ENCODE measurements at regions not wholly inside any gene's neighbourhood (a gene's known extent, or its start where the extent isn't known, plus 50 kb on each side); places are given as distances from the start of the nearest gene placed in this dataset.

DNA sequence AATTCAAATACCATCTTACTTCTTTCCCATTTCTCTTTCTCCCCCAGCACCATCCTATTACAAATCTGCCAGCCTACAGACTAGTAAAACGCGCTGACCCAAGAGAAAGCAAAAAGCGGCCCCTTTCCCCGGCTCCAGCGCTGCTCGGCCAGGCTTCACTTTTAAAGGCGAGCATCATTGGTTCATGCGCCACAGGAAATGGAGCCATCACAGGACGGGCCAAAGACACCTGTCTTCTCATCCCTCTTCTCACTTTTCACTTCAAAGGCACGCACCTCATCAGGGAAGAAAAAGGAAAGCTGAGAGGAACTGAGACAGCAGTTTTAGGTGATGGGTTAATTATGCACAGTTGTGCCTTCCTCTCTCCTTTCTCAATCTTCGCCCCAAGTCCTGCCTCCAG lies 664.2 kb upstream of the USP24 start:
- Mint-ChIP-seq H3K27ac (no peak overlapping the region), H3K36me3 (ENCODE audit: insufficient read depth in 1 of 3, low read depth in 3 of 3) (no peaks in the 10 kb centered on the region), H3K4me3 (no peak overlapping the region), H3K9me3 (no peaks in the 10 kb centered on the region), H3K4me1 (no peaks in the 10 kb centered on the region), H3K27me3 (ENCODE audit: low read depth) (no peaks in the 10 kb centered on the region)
- Histone ChIP-seq H4K5ac (ENCODE audit: insufficient read length, low read depth, low read length) (no peak overlapping the region), H3K9me3 (ENCODE audit: control insufficient read depth, low read depth, low read length) (no peaks in the 10 kb centered on the region), H3K79me1 (ENCODE audit: insufficient read depth, low read depth, low read length, poor library complexity, severe bottlenecking) (no peaks in the 10 kb centered on the region), H3K23ac (ENCODE audit: insufficient read length, low read depth, low read length) (no peak overlapping the region), H3K4me2 (ENCODE audit: insufficient read depth, insufficient read length, low read length) (no peak overlapping the region), H3K27me3 (ENCODE audit: insufficient read depth, low read length) (no peaks in the 10 kb centered on the region), H2BK15ac (ENCODE audit: low read depth, low read length) (no peak overlapping the region), H3K23me2 (ENCODE audit: insufficient read length, low read depth, low read length, poor library complexity, severe bottlenecking) (no peaks in the 10 kb centered on the region), H3K27ac (ENCODE audit: insufficient read length, low read depth, low read length) (no peak overlapping the region), H4K20me1 (ENCODE audit: control insufficient read depth, insufficient read depth, insufficient read length) (no peaks in the 10 kb centered on the region), H4K8ac (replicated peaks; ENCODE audit: insufficient read length, low read depth, low read length) (no peak overlapping the region), H3K4me1 (ENCODE audit: insufficient read depth, low read length) (no peaks in the 10 kb centered on the region), H3K4ac (ENCODE audit: low read depth, low read length) (no peak overlapping the region), H3K79me2 (ENCODE audit: insufficient read depth, low read length) (no peaks in the 10 kb centered on the region), H4K91ac (ENCODE audit: insufficient read length, low read depth, low read length) (no peak overlapping the region), H3K56ac (ENCODE audit: insufficient read length, low read depth, low read length) (no peak overlapping the region), H3T11ph (ENCODE audit: low read length) (no peak overlapping the region), H2BK120ac (ENCODE audit: low read depth, low read length, poor library complexity, severe bottlenecking) (no peak overlapping the region), H3K14ac (ENCODE audit: insufficient read depth, low read length) (no peak overlapping the region), H2AK5ac (ENCODE audit: insufficient read length, low read length) (no peak overlapping the region), H2BK5ac (ENCODE audit: insufficient read length, low read length) (no peak overlapping the region), H3K18ac (ENCODE audit: insufficient read length, low read depth, low read length) (no peak overlapping the region), H3K9ac (ENCODE audit: extremely low read depth, insufficient read length, low read length) (no peak overlapping the region), H2BK12ac (ENCODE audit: insufficient read length, low read depth, low read length) (no peak overlapping the region), H2AFZ (ENCODE audit: low read length) (no peak overlapping the region), H2BK20ac (ENCODE audit: low read depth, low read length, poor library complexity, severe bottlenecking) (no peak overlapping the region)
- DNase-seq: no peak
- no CpG with 5 or more reads among the region's 11 CpGs for WGBS (ENCODE audit: extremely low coverage, insufficient read length, low lambda C conversion rate)
- TF ChIP-seq, protein P1, sequence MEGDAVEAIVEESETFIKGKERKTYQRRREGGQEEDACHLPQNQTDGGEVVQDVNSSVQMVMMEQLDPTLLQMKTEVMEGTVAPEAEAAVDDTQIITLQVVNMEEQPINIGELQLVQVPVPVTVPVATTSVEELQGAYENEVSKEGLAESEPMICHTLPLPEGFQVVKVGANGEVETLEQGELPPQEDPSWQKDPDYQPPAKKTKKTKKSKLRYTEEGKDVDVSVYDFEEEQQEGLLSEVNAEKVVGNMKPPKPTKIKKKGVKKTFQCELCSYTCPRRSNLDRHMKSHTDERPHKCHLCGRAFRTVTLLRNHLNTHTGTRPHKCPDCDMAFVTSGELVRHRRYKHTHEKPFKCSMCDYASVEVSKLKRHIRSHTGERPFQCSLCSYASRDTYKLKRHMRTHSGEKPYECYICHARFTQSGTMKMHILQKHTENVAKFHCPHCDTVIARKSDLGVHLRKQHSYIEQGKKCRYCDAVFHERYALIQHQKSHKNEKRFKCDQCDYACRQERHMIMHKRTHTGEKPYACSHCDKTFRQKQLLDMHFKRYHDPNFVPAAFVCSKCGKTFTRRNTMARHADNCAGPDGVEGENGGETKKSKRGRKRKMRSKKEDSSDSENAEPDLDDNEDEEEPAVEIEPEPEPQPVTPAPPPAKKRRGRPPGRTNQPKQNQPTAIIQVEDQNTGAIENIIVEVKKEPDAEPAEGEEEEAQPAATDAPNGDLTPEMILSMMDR (conservative IDR thresholded peaks at IDR 0.05): no peak

Measured in H9 (cell line).